Liver (tissue), 8 donors: ENCODE measurements at regions not wholly inside any gene's neighbourhood (a gene's known extent, or its start where the extent isn't known, plus 50 kb on each side); places are given as distances from the start of the nearest gene placed in this dataset.

Experiments
- DNase-seq: peaks from one replicate; pipeline ENCODE4 v3.0.0-alpha.2; 2017; ENCODE audit warnings: low spot score
- H3K27ac ChIP-seq, 2 donors: one replicate each; pipeline ENCODE4 v1.7.0; 2013; ENCODE audit warnings: inconsistent platforms in 2 of 2, low read length in 2 of 2, control low read depth in 1 of 2, low read depth in 1 of 2, mild to moderate bottlenecking in 1 of 2
- H3K27me3 ChIP-seq, 4 donors: one replicate each; pipeline versions ENCODE4 v1.6.1 to v1.7.0; 2013; ENCODE audit warnings: low read length in 3 of 4, inconsistent platforms in 1 of 4, mild to moderate bottlenecking in 1 of 4, moderate library complexity in 1 of 4; ENCODE audit not compliant: control insufficient read depth in 4 of 4, insufficient read depth in 4 of 4
- H3K36me3 ChIP-seq, 4 donors: one replicate each; pipeline versions ENCODE4 v1.6.1 to v1.7.0; 2013; ENCODE audit warnings: low read length in 3 of 4, mild to moderate bottlenecking in 3 of 4, low read depth in 1 of 4, moderate library complexity in 1 of 4; ENCODE audit not compliant: control insufficient read depth in 4 of 4, insufficient read depth in 3 of 4
- H3K4me1 ChIP-seq, 4 donors: one replicate each; pipeline versions ENCODE4 v1.6.1 to v1.7.0; 2013; ENCODE audit warnings: low read length in 3 of 4, mild to moderate bottlenecking in 3 of 4, moderate library complexity in 1 of 4; ENCODE audit not compliant: control insufficient read depth in 4 of 4, insufficient read depth in 4 of 4
- H3K4me3 ChIP-seq, 3 donors: one replicate each; pipeline versions ENCODE4 v1.6.1 to v1.7.0; 2013; ENCODE audit warnings: low read length in 3 of 3, control low read depth in 1 of 3, low read depth in 1 of 3, mild to moderate bottlenecking in 1 of 3
- H3K9ac ChIP-seq, 2 donors: one replicate each; pipeline ENCODE4 v1.7.0; 2013; ENCODE audit warnings: low read length in 2 of 2, mild to moderate bottlenecking in 2 of 2, moderate library complexity in 2 of 2, control low read depth in 1 of 2, low read depth in 1 of 2
- H3K9me3 ChIP-seq, 4 donors: one replicate each; pipeline versions ENCODE4 v1.6.1 to v1.7.0; 2013; ENCODE audit warnings: low read length in 3 of 4; ENCODE audit not compliant: control insufficient read depth in 4 of 4
- FOXA1 ChIP-seq: IDR thresholded peaks from 2 replicates; pipeline ENCODE4 v1.6.1; 2016; ENCODE audit warnings: antibody characterized with exemption
- FOXA2 ChIP-seq: IDR thresholded peaks from 2 replicates; pipeline ENCODE4 v1.6.1; 2016; ENCODE audit warnings: antibody characterized with exemption
- GABPA ChIP-seq, 2 donors: IDR thresholded peaks in 1 of 2; conservative IDR thresholded peaks in 1 of 2; 2 replicates each; pipeline ENCODE4 v1.6.1; 2016; ENCODE audit warnings: antibody characterized with exemption in 2 of 2, mild to moderate bottlenecking in 1 of 2, moderate library complexity in 1 of 2
- HNF4A ChIP-seq, 2 donors: conservative IDR thresholded peaks; 2 replicates each; pipeline ENCODE4 v1.6.1; 2016; ENCODE audit warnings: antibody characterized with exemption in 2 of 2, mild to moderate bottlenecking in 2 of 2
- HNF4G ChIP-seq: IDR thresholded peaks from 2 replicates; pipeline ENCODE4 v1.6.1; 2016; ENCODE audit warnings: antibody characterized with exemption
- JUND ChIP-seq, 2 donors: IDR thresholded peaks; 2 replicates each; pipeline ENCODE4 v1.6.1; 2016; ENCODE audit warnings: antibody characterized with exemption in 2 of 2
- NR2F2 ChIP-seq: IDR thresholded peaks from 2 replicates; pipeline ENCODE4 v1.6.1; 2016; ENCODE audit warnings: antibody characterized with exemption
- RAD21 ChIP-seq, 2 donors: IDR thresholded peaks; 2 replicates each; pipeline ENCODE4 v1.6.1; 2016; ENCODE audit warnings: antibody characterized with exemption in 2 of 2, mild to moderate bottlenecking in 2 of 2
- RXRA ChIP-seq, 2 donors: IDR thresholded peaks; 2 replicates each; pipeline ENCODE4 v1.6.1; 2017 to 2018; ENCODE audit warnings: antibody characterized with exemption in 2 of 2, mild to moderate bottlenecking in 1 of 2
- SP1 ChIP-seq: IDR thresholded peaks from 2 replicates; pipeline ENCODE4 v1.6.1; 2018; ENCODE audit warnings: antibody characterized with exemption, mild to moderate bottlenecking
- TAF1 ChIP-seq: conservative IDR thresholded peaks from 2 replicates; pipeline ENCODE4 v1.6.1; 2016; ENCODE audit warnings: antibody characterized with exemption, mild to moderate bottlenecking
- YY1 ChIP-seq: IDR thresholded peaks from 2 replicates; pipeline ENCODE4 v1.6.1; 2016; ENCODE audit warnings: antibody characterized with exemption, mild to moderate bottlenecking
- WGBS: extraction: QIAGEN DNeasy Blood & Tissue Kit; methylation state at CpG from one replicate; pipeline ENCODE4 v1.1.7; 2013; 5-methylcytosine and 5-hydroxymethylcytosine counted together
- TF ChIP-seq, protein P1 (sequence below): IDR thresholded peaks from 2 replicates; pipeline ENCODE4 v1.6.1; 2016; ENCODE audit warnings: antibody characterized with exemption, mild to moderate bottlenecking
- TF ChIP-seq, protein P2 (sequence below): IDR thresholded peaks from 2 replicates; pipeline ENCODE4 v1.6.1; 2016; ENCODE audit warnings: antibody characterized with exemption
- TF ChIP-seq, protein P3 (sequence below): IDR thresholded peaks from 2 replicates; pipeline ENCODE4 v1.6.1; 2016; ENCODE audit warnings: antibody characterized with exemption
- TF ChIP-seq, protein P4 (sequence below): IDR thresholded peaks from 2 replicates; pipeline ENCODE4 v1.6.1; 2016; ENCODE audit warnings: antibody characterized with exemption
- TF ChIP-seq, protein P5 (sequence below): fragments of 150-350 bp; IDR thresholded peaks from 2 replicates; pipeline ENCODE4 v1.5.1; 2017; ENCODE audit warnings: improper control_type of control experiment, low read depth, low read length; ENCODE audit not compliant: missing input control
- donor health status: healthy.
- donor health status: healthy.
- donor health status: healthy.
- donor health status: healthy.
- donor health status: healthy.

DNA sequence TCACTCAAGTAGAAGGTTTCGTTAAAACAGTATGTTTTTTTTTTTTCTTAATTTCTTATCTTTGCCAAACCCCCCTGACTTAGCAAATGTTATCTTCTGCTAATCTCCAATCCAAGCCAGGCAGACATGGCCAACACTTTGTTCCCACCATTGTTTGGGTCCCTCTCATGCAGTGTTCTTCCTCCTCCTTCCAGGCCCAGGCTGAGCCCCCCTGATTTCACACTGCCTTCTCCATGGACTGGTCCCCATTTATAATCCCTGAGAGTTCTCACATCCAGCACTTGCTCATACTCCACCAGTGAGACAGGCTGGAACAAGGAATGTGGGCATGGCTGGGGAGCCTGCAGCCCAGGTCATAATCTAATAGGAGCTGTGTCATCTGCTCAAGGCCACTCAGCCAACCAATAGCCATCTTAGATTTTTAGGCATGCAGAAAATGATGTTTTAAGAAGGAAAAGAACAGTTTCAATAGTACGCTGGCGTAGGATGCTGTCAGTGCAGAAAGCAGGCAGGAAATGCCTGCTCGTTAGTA is 238.4 kb upstream of the CCDC196 start:
- WGBS, result 72% methylated on average over 4 of the region's 4 CpGs
- DNase-seq, result no peak
- TF ChIP-seq HNF4G (no peak), GABPA (IDR thresholded peaks at IDR 0.05 in 1 of 2, conservative IDR thresholded peaks at IDR 0.05 in 1 of 2) (no peak), RXRA (IDR thresholded peaks at IDR 0.05) (no peak), JUND (IDR thresholded peaks at IDR 0.05) (no peak), YY1 (no peak), FOXA1 (no peak), RAD21 (IDR thresholded peaks at IDR 0.05) (no peak), HNF4A (conservative IDR thresholded peaks at IDR 0.05) (no peak), NR2F2 (no peak), SP1 (no peak), TAF1 (no peak)
- TF ChIP-seq, protein P1, sequence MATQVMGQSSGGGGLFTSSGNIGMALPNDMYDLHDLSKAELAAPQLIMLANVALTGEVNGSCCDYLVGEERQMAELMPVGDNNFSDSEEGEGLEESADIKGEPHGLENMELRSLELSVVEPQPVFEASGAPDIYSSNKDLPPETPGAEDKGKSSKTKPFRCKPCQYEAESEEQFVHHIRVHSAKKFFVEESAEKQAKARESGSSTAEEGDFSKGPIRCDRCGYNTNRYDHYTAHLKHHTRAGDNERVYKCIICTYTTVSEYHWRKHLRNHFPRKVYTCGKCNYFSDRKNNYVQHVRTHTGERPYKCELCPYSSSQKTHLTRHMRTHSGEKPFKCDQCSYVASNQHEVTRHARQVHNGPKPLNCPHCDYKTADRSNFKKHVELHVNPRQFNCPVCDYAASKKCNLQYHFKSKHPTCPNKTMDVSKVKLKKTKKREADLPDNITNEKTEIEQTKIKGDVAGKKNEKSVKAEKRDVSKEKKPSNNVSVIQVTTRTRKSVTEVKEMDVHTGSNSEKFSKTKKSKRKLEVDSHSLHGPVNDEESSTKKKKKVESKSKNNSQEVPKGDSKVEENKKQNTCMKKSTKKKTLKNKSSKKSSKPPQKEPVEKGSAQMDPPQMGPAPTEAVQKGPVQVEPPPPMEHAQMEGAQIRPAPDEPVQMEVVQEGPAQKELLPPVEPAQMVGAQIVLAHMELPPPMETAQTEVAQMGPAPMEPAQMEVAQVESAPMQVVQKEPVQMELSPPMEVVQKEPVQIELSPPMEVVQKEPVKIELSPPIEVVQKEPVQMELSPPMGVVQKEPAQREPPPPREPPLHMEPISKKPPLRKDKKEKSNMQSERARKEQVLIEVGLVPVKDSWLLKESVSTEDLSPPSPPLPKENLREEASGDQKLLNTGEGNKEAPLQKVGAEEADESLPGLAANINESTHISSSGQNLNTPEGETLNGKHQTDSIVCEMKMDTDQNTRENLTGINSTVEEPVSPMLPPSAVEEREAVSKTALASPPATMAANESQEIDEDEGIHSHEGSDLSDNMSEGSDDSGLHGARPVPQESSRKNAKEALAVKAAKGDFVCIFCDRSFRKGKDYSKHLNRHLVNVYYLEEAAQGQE, result no peak
- TF ChIP-seq, protein P2, sequence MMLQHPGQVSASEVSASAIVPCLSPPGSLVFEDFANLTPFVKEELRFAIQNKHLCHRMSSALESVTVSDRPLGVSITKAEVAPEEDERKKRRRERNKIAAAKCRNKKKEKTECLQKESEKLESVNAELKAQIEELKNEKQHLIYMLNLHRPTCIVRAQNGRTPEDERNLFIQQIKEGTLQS, result no peak
- TF ChIP-seq, protein P3, sequence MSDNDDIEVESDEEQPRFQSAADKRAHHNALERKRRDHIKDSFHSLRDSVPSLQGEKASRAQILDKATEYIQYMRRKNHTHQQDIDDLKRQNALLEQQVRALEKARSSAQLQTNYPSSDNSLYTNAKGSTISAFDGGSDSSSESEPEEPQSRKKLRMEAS, result no peak
- TF ChIP-seq, protein P4, sequence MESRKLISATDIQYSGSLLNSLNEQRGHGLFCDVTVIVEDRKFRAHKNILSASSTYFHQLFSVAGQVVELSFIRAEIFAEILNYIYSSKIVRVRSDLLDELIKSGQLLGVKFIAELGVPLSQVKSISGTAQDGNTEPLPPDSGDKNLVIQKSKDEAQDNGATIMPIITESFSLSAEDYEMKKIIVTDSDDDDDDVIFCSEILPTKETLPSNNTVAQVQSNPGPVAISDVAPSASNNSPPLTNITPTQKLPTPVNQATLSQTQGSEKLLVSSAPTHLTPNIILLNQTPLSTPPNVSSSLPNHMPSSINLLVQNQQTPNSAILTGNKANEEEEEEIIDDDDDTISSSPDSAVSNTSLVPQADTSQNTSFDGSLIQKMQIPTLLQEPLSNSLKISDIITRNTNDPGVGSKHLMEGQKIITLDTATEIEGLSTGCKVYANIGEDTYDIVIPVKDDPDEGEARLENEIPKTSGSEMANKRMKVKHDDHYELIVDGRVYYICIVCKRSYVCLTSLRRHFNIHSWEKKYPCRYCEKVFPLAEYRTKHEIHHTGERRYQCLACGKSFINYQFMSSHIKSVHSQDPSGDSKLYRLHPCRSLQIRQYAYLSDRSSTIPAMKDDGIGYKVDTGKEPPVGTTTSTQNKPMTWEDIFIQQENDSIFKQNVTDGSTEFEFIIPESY, result no peak
- H3K4me1 ChIP-seq, result no peaks in the 10 kb centered on the region
- H3K4me3 ChIP-seq, result no peak overlapping the region
- no peaks in the 10 kb centered on the region for H3K36me3 ChIP-seq
- no peaks in the 10 kb centered on the region for H3K27me3 ChIP-seq
- H3K27ac ChIP-seq, result no peak overlapping the region
- no peaks in the 10 kb centered on the region for H3K9me3 ChIP-seq
- no peak overlapping the region for H3K9ac ChIP-seq

DNA sequence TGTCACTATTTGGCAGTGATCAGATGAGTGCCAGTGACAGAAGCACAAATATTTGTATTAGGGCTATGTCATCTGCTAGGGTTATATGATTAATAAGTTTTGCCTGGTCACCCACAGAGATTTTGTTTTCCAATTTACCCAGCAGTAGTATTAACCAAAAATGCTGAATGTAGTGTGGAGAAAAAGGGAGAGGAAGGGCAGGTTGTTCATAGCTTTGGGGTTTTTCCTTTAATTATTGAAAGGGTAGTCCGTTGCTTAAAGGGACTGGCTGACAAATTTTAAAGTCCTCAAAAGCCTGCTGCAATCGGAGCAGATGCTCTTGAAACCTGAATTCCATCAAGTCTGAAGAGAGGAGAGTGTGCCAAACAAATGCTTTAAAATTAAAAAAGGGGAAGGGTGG is 237.9 kb upstream of the CCDC196 start:
- H3K27ac ChIP-seq, result no peak overlapping the region
- H3K9me3 ChIP-seq, result no peaks in the 10 kb centered on the region
- H3K9ac ChIP-seq, result no peak overlapping the region
- no peaks in the 10 kb centered on the region for H3K4me1 ChIP-seq
- no peaks in the 10 kb centered on the region for H3K27me3 ChIP-seq
- DNase-seq, result no peak
- WGBS, result 65% methylated on average over 2 of the region's 2 CpGs
- no peaks in the 10 kb centered on the region for H3K36me3 ChIP-seq
- H3K4me3 ChIP-seq, result no peak overlapping the region
- TF ChIP-seq JUND (IDR thresholded peaks at IDR 0.05) (no peak), GABPA (IDR thresholded peaks at IDR 0.05 in 1 of 2, conservative IDR thresholded peaks at IDR 0.05 in 1 of 2) (no peak), HNF4G (no peak), NR2F2 (no peak), RAD21 (IDR thresholded peaks at IDR 0.05) (no peak), TAF1 (no peak), SP1 (no peak), HNF4A (conservative IDR thresholded peaks at IDR 0.05) (no peak), YY1 (no peak), FOXA2 (no peak), RXRA (IDR thresholded peaks at IDR 0.05) (no peak), FOXA1 (no peak)
- TF ChIP-seq, protein P3, result no peak
- TF ChIP-seq, protein P2, result no peak
- TF ChIP-seq, protein P5, sequence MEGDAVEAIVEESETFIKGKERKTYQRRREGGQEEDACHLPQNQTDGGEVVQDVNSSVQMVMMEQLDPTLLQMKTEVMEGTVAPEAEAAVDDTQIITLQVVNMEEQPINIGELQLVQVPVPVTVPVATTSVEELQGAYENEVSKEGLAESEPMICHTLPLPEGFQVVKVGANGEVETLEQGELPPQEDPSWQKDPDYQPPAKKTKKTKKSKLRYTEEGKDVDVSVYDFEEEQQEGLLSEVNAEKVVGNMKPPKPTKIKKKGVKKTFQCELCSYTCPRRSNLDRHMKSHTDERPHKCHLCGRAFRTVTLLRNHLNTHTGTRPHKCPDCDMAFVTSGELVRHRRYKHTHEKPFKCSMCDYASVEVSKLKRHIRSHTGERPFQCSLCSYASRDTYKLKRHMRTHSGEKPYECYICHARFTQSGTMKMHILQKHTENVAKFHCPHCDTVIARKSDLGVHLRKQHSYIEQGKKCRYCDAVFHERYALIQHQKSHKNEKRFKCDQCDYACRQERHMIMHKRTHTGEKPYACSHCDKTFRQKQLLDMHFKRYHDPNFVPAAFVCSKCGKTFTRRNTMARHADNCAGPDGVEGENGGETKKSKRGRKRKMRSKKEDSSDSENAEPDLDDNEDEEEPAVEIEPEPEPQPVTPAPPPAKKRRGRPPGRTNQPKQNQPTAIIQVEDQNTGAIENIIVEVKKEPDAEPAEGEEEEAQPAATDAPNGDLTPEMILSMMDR, result no peak
- TF ChIP-seq, protein P4, result no peak
